ENCODE measurements at regions not wholly inside any gene's neighbourhood (a gene's known extent, or its start where the extent isn't known, plus 50 kb on each side); places are given as distances from the start of the nearest gene placed in this dataset.

DNA sequence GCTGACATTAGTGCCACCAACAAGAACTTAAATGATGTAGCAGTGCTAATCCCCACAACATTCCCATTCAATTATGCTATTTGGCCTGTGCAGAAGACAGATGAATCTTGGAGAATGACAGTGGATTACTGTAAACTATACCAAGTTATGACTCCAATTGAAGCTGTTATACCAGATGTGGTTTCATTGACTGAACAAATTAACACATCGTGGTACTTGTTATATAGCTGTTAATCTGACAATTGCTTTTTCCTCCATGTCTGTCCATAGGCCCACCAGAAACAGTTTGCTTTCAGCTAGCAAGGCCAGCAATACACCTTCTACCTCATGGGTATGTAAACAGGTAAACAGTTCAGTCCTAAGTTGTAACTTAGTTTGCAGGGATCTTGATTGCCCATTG, 101.1 kb downstream of the S1PR1 start:
- Histone ChIP-seq H3K36me3 (replicated peaks) (no peaks in the 10 kb centered on the region), H3K27me3 (replicated peaks) (no peaks in the 10 kb centered on the region), H3K4me3 (ENCODE audit: low read depth, low read length) (no peak overlapping the region), H3K27ac (no peak overlapping the region)
- TF ChIP-seq, protein P1, sequence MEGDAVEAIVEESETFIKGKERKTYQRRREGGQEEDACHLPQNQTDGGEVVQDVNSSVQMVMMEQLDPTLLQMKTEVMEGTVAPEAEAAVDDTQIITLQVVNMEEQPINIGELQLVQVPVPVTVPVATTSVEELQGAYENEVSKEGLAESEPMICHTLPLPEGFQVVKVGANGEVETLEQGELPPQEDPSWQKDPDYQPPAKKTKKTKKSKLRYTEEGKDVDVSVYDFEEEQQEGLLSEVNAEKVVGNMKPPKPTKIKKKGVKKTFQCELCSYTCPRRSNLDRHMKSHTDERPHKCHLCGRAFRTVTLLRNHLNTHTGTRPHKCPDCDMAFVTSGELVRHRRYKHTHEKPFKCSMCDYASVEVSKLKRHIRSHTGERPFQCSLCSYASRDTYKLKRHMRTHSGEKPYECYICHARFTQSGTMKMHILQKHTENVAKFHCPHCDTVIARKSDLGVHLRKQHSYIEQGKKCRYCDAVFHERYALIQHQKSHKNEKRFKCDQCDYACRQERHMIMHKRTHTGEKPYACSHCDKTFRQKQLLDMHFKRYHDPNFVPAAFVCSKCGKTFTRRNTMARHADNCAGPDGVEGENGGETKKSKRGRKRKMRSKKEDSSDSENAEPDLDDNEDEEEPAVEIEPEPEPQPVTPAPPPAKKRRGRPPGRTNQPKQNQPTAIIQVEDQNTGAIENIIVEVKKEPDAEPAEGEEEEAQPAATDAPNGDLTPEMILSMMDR (IDR thresholded peaks at IDR 0.05; ENCODE audit: low read depth, low read length, missing control alignments), result no peak
- in situ Hi-C loops (cut with HindIII; ENCODE audit: low pct_ligation_motif_present, low sequenced_read_pairs), result no loop called here
- no peak for DNase-seq

DNA sequence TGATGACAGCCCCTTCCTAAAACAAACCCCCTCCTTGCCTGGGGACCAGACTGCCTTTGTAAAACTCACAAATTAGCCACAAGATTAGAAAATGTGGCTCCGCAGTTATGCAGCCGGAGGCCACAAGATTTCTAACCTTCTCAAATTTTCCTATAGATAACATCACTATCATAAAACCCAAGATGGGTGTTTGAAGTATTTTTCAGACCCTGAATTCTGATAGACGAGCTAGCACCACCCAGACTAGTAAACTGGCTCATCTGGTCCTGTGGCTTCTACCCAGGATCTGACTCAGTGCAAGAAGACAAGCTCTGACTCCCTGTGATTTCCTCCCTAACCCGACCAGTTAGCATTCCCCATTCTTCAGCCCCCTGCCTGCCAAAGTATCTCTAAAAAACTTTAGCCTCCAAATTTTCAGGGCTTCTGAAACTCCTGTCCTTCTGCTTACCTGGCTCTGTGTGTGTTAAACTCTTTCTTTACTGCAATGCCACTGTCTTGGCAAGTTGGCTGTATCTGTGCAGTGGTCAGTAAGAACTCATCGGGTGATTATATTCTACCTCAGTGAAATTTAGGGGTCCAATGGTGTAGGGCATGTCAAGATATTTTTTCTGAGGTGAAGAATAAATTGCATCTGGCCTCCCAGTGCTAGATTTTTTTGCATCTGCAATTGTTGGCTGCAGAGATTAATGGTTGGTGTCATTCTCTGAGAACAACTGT, 102.1 kb downstream of the S1PR1 start:
- TF ChIP-seq, protein P1 (IDR thresholded peaks at IDR 0.05; ENCODE audit: low read depth, low read length, missing control alignments), result no peak
- no peaks in the 10 kb centered on the region for H3K27me3 ChIP-seq (replicated peaks)
- DNase-seq, result peak; percentile 1
- no peaks in the 10 kb centered on the region for H3K36me3 ChIP-seq (replicated peaks)
- in situ Hi-C loops (cut with HindIII; ENCODE audit: low pct_ligation_motif_present, low sequenced_read_pairs), result no loop called here
- H3K4me3 ChIP-seq (ENCODE audit: low read depth, low read length), result no peak overlapping the region
- H3K27ac ChIP-seq, result no peak overlapping the region

DNA sequence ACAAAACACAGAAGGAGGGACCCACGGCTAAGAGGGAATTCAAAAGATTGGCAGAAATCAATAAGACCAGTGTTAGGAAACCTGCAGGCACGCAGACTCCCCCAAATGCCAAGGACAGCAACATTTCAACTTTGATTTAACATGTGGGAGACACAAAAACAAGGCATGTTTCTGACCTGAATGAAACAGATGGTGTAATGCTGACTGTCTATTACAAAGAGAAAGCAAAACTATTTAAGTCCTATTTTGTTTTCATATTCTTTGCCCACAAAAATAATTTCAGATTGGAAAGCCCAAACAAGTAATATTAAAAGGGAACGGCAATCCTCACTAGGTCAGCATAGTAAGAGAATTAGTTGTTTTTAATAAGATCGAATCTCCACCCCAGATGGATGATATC, 107.9 kb downstream of the S1PR1 start:
- no peak for DNase-seq

DNA sequence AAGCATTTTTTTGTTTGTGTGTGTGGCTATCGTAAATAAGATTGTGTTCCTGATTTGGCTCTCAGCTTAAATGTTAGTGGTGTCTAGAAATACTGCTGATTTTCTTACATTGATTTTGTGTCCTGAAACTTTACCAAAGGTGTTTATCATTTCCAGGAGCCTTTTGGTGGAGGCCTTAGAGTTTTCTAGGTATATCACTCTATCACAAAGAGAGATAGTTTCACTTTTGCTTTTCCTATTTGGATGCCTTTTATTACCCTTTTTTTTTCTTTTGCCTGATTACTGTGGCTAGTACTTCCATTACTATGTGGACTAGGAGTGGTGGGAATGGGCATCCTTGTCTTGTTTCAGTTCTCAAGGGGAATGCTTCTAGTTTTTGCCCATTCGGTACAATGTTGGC, 109.6 kb downstream of the S1PR1 start:
- Histone ChIP-seq H3K4me3 (ENCODE audit: low read depth, low read length) (no peak overlapping the region), H3K27me3 (replicated peaks) (no peaks in the 10 kb centered on the region), H3K36me3 (replicated peaks) (no peaks in the 10 kb centered on the region), H3K27ac (no peak overlapping the region)
- no peak for DNase-seq
- TF ChIP-seq, protein P1 (IDR thresholded peaks at IDR 0.05; ENCODE audit: low read depth, low read length, missing control alignments), result no peak
- in situ Hi-C loops (cut with HindIII; ENCODE audit: low pct_ligation_motif_present, low sequenced_read_pairs), result no loop called here

More for the DNA sequence above, 107.9 kb downstream of the S1PR1 start:
- Histone ChIP-seq H3K27me3 (replicated peaks) (no peaks in the 10 kb centered on the region), H3K4me3 (ENCODE audit: low read depth, low read length) (no peak overlapping the region), H3K27ac (no peak overlapping the region), H3K36me3 (replicated peaks) (no peaks in the 10 kb centered on the region)
- TF ChIP-seq, protein P1 (IDR thresholded peaks at IDR 0.05; ENCODE audit: low read depth, low read length, missing control alignments), result no peak
- in situ Hi-C loops (cut with HindIII; ENCODE audit: low pct_ligation_motif_present, low sequenced_read_pairs), result no loop called here

DNA sequence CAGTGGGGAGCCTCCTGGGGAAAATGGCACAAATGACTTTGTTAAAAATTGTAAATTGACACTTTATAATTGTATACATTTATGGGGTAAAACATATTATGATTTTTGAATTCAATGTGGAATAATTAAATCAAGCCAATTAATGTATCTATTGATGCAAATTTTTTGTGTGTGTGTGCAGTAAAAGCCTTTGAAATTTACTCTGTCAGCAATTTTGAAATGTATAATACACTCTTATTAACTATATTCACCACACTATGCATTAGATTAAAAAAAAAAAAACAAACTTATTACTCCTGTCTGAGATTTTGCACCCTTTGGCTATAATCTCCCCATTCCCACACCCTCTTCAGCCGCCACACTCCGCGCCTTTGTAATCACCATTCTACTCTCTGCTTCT, 119.2 kb downstream of the S1PR1 start:
- Histone ChIP-seq H3K27ac (no peak overlapping the region), H3K4me3 (ENCODE audit: low read depth, low read length) (no peak overlapping the region), H3K36me3 (replicated peaks) (no peaks in the 10 kb centered on the region), H3K27me3 (replicated peaks) (no peaks in the 10 kb centered on the region)
- DNase-seq, result no peak
- in situ Hi-C loops (cut with HindIII; ENCODE audit: low pct_ligation_motif_present, low sequenced_read_pairs), result no loop called here
- TF ChIP-seq, protein P1 (IDR thresholded peaks at IDR 0.05; ENCODE audit: low read depth, low read length, missing control alignments), result no peak
